Left forelimb (tissue), 1 donor: ENCODE measurements at regions not wholly inside any gene's neighbourhood (a gene's known extent, or its start where the extent isn't known, plus 50 kb on each side); places are given as distances from the start of the nearest gene placed in this dataset.

Experiments
- DNase-seq: peaks from one replicate; pipeline ENCODE4 v3.0.0-alpha.2; 2018; ENCODE audit warnings: low spot score

GRCh38 chr2:144333143-144333555, 186.8 kb downstream of the ZEB2 start:
- no peak for DNase-seq

DNA sequence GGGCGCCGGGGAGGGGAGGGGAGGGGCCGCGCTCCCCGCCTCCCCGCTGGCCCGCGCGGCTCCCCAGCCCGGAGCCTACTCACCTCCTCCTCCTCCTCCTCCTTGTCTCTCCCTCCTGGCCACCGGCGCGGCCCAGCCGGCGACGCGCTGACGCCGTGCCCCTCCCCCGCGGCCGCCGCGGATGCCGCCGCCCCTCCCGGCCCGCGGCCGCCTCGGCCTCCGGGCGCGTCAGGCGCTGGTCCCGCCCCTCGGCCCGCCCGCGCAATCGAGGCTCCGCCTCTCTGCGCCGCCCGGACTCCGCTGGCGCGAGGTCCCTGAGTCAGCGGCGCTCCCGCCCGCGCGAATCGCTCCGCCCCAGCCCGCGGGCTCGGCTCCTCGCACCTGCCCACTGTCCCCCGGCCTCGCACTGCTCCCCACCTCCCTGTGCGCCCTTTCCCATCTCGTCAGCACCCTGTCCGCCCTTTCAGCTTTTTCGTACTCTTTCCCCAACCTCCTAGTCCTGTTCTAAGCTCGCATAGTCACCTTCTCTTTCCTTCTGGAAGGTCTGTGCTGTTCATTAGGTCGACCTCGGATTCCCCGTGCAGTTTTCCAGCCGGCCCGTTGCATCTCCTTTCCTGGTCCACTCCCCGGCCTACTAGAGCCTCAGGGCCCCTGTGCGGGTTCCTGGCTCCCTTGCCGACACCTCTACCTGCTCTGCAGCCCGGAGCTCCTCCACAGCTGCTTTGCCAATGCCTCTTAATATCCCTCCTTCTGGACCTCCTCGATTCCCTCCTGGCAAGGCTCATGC, 187.4 kb downstream of the ZEB2 start:
- peak; percentile 93 for DNase-seq

DNA sequence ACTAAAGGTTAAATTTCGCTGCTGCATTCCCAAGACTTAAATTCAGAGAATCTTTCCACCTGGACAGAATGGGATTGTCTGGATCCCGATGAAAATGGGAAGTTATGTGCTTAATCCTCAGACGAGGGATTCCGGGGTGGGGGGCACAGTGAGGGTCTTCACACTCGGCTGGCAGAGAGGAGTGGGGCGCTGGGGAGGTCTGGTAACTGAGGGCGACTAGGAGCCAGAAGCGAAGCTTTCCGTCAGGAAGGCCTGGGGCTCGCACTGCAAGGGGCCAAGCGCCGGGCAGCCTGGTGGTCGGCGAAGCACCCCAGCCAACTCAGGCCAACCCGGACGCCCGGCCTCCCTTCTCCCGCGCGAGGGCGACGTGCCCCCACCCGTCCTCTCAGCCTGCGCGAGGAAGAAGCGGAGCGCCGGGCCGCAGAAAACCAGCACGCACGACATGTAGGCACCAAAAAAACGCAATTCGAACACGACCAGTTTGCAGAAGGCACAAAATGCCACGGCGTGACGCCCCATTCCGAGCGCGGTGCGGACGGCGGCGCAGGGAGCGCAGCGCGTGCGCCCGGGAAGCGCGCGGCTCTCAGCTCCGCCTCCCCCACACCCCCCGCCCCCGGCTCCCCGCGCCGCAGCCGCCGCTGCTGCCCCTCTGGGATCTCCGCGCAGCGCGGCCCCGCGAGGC, 188.1 kb downstream of the ZEB2 start:
- DNase-seq = no peak

- no peak for DNase-seq
Measured at GRCh38 chr2:144330951-144331673, 188.8 kb downstream of the ZEB2 start.

DNA sequence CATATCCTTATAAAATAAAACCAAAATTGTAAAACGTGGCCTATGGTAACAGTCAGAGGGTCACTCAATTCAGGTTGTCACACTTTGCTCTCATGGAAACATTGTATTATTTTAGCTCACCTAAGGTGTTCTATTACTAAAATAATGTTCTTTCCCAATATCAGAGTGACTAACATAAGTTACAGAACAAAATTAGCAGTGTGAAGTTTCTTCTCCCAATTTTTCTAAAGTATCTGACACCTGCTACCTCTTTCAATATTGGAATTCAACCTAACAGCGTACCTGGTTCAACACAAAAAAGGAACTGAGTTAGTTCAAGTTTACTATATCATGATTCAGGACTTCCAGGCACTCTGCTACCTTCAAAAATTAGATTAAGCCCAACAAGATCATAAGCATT, 190.4 kb downstream of the ZEB2 start:
- DNase-seq = no peak

GRCh38 chr2:144328938-144329337, 191.0 kb downstream of the ZEB2 start:
- no peak for DNase-seq

DNA sequence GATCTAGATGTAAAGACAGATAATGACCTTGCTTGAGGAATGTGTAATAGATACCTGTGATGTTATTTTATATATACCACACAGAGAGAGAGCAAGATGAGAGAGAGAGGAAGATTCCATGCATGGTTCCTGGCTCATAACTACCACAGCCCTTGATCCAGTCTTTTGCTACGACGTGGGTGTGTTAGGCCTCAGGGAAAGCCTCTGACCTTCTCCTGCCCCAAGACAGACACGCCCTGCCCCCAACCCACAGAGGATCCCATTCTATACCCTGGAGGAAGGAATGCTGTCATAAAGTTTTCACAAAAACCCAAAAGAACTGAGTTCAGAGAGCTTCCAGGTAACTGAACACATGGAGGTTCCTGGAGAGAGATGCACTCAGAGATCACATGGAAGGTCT, 193.1 kb downstream of the ZEB2 start:
- no peak for DNase-seq

GRCh38 chr2:144325086-144325485, 194.8 kb downstream of the ZEB2 start:
- DNase-seq = no peak

- no peak for DNase-seq
Measured at GRCh38 chr2:144324446-144325045, 195.4 kb downstream of the ZEB2 start.

DNA sequence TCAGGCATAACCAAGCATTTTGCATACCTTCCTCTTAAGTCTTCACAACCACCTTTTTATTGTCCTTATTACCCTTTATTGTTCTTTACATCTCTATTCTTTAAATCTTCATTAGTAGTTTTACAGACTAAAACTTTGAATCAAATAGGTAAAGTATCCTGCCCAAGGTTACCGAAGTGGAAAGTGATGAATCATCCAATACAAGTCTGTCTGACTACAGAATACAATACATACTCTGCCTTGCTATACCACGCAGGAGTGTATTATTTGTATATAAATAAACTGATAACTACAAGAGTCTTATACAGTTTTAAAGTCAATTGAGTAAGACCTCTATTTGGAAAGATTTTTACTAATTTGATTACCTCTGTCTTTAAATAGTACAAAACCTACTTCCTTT, 196.0 kb downstream of the ZEB2 start:
- no peak for DNase-seq

DNA sequence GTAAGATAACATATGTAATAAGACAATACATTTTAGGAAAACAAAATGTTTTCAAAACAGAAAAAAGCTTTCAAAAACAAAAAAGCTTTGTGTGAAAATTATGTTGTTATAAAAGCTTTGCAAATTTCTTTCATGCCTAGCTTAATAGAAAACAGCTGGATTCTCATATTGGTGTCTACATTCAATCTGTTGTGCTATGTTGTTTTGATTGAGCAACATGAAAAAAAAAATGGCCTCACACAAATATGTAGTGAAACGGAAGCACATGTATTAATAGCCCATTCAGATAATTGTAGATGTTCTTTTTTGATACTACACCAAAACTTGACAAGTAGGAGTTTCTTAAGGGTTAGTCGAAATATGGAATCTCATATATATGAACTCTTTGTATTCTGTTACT, 197.5 kb downstream of the ZEB2 start:
- DNase-seq = no peak

GRCh38 chr2:144320491-144320890, 199.4 kb downstream of the ZEB2 start:
- DNase-seq = no peak

- no peak for DNase-seq
Measured at GRCh38 chr2:144317071-144317738, 202.7 kb downstream of the ZEB2 start.

GRCh38 chr2:144310889-144311608, 208.9 kb downstream of the ZEB2 start:
- DNase-seq = no peak

DNA sequence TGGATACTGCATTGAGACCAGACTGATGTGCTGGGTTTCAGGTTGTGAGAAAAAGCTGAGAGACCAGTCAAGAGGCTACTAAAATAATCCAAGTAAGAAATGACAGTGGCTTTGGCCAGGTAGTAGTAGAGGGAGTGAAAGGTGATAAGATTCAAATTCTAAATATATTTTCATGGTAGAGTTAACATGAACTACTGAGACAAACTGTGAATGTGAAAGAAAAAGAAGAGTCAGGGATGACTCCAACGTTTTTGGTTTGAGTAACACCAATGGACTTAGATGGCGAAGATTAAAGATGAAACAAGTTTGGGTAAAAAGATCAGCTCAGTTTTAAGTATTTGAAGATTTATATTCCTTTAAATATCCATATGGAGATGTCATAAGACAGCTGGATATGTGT, 209.4 kb downstream of the ZEB2 start:
- no peak for DNase-seq

GRCh38 chr2:144307711-144308110, 212.2 kb downstream of the ZEB2 start:
- DNase-seq = no peak

- DNase-seq = no peak
Measured at GRCh38 chr2:144304202-144304601, 215.7 kb downstream of the ZEB2 start.

GRCh38 chr2:144300632-144301031, 219.3 kb downstream of the ZEB2 start:
- no peak for DNase-seq

DNA sequence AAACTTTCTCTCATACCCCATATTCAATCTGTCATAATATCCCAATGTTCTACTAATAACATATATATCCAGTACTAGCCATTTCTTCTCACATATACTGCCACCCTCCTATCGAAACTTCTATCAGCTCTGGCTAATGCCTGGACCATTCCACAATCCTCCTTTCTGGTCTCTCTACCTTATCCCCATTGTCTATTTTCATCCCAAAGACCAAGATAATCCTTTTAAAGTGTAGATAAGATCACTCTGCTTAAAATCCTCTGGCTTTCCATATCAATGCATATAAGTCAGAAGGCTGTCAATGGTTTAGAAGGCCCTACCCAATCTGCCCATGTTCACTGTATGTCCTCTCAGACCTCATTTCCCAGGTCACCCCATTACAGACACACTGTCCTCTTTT, 229.6 kb downstream of the ZEB2 start:
- DNase-seq = no peak

- DNase-seq = no peak
Measured at GRCh38 chr2:144288438-144288837, 231.5 kb downstream of the ZEB2 start.

DNA sequence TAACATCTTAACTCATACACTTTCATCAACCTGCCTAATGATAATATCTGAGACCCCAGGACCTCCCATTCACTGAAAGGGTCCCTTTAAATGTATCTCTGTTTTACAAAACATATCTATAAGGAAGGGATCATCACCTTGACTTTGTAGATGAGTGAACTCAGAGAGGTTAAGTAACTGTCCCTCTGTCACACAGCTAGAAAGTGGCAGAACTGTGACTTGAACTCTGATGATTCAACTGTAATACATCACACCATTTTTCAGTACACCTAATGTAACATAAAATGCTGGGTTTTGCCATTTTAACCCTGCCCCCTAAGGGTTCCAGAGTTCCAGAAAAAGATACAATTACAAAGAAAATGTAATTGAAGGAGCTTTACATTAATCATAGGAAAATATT, 234.6 kb downstream of the ZEB2 start:
- DNase-seq = no peak
